ENCODE measurements at regions not wholly inside any gene's neighbourhood (a gene's known extent, or its start where the extent isn't known, plus 50 kb on each side); places are given as distances from the start of the nearest gene placed in this dataset.

DNA sequence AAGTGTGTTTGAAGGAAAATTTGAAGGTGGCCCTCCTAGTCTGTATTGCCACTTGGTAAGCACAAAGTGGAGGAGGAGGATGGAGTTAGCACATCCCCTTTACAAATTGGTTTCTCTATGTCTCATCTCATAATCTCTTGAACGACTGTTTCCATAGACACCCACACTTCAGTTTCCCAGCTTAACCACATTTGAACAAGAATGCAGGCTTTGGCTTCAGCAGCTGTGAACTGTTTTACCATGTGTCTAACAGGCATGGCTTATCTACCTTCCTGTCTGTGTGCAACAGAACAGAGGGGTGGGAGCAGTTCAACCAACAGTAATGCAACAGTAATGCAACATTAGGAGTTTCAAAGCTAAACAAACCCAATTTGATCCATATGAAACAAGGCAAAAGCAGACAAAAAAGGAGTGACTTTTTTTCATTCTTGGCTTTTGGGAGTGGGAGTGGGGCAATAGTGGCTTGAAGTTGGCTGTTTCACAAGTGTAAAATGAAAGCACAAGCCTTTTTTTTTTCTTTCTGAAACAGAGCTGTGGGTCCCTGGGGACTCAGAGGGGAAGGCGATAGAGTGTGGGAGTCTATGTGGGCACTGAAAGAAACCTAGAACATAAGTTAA is 108.0 kb downstream of the ITM2A start:
- no peaks in the 10 kb centered on the region for H3K36me3 ChIP-seq (ENCODE audit: insufficient read depth)
- no peaks in the 10 kb centered on the region for H3K79me2 ChIP-seq (ENCODE audit: insufficient read depth, low read depth)
- no peaks in the 10 kb centered on the region for H3K27me3 ChIP-seq (ENCODE audit: insufficient read depth, low read depth)
- peak overlapping the region; percentile 24; the same call in 1 of the 2 replicates for H3K9ac ChIP-seq
- H3K27ac ChIP-seq = peak overlapping the region; percentile 73
- TF ChIP-seq, protein P1, sequence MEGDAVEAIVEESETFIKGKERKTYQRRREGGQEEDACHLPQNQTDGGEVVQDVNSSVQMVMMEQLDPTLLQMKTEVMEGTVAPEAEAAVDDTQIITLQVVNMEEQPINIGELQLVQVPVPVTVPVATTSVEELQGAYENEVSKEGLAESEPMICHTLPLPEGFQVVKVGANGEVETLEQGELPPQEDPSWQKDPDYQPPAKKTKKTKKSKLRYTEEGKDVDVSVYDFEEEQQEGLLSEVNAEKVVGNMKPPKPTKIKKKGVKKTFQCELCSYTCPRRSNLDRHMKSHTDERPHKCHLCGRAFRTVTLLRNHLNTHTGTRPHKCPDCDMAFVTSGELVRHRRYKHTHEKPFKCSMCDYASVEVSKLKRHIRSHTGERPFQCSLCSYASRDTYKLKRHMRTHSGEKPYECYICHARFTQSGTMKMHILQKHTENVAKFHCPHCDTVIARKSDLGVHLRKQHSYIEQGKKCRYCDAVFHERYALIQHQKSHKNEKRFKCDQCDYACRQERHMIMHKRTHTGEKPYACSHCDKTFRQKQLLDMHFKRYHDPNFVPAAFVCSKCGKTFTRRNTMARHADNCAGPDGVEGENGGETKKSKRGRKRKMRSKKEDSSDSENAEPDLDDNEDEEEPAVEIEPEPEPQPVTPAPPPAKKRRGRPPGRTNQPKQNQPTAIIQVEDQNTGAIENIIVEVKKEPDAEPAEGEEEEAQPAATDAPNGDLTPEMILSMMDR (conservative IDR thresholded peaks at IDR 0.05; ENCODE audit: low read depth, low read length) = no peak
- no peak overlapping the region for H3K4me3 ChIP-seq (IDR thresholded peaks at IDR 0.05; ENCODE audit: insufficient read depth, low read depth, low read length)
- H2AFZ ChIP-seq (ENCODE audit: low read depth) = peak overlapping the region; percentile 28; the same call in 1 of the 2 replicates
- H3K4me1 ChIP-seq (ENCODE audit: low read depth, poor library complexity, severe bottlenecking) = peaks cover 74% of the 10 kb centered on the region
- peak overlapping the region; percentile 79 for H3K4me2 ChIP-seq
- no peaks in the 10 kb centered on the region for H4K20me1 ChIP-seq (ENCODE audit: insufficient read depth)

DNA sequence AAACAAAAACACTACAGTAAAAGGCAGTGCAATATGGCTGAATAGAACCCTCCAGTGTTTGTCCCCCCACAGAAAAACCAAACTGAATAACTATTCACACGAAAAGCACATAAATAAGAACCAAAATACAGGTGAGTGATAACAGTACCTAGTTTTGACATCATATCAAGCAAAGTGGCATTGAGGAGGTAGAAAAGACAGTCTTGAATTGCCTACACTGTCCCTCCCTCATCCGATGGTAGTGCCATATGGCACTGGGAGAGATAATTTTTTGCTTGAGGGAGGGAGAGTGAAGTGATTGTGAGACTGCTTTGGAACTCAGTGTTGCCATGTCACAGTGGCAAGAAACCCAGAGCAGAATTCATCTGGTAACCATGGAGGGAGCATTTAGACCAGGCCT is 99.2 kb downstream of the GPR174 start:
- H3K79me2 ChIP-seq (ENCODE audit: insufficient read depth, low read depth) = no peaks in the 10 kb centered on the region
- H3K4me1 ChIP-seq (ENCODE audit: low read depth, poor library complexity, severe bottlenecking) = no peaks in the 10 kb centered on the region
- H3K4me2 ChIP-seq = no peak overlapping the region
- no peak overlapping the region for H3K9ac ChIP-seq
- H3K36me3 ChIP-seq (ENCODE audit: insufficient read depth) = no peaks in the 10 kb centered on the region
- H3K4me3 ChIP-seq (IDR thresholded peaks at IDR 0.05; ENCODE audit: insufficient read depth, low read depth, low read length) = no peak overlapping the region
- no peaks in the 10 kb centered on the region for H3K27me3 ChIP-seq (ENCODE audit: insufficient read depth, low read depth)
- TF ChIP-seq, protein P1 (conservative IDR thresholded peaks at IDR 0.05; ENCODE audit: low read depth, low read length) = no peak
- H4K20me1 ChIP-seq (ENCODE audit: insufficient read depth) = no peaks in the 10 kb centered on the region
- no peak overlapping the region for H3K27ac ChIP-seq
- no peak overlapping the region for H2AFZ ChIP-seq (ENCODE audit: low read depth)

- no peaks in the 10 kb centered on the region for H4K20me1 ChIP-seq (ENCODE audit: insufficient read depth)
- no peak overlapping the region for H3K4me2 ChIP-seq
- no peak overlapping the region for H3K27ac ChIP-seq
These were observed 91.4 kb downstream of the GPR174 start for GRCh38 chrX:79235899-79236298.

GRCh38 chrX:79231662-79232061 is 87.2 kb downstream of the GPR174 start:
- Histone ChIP-seq H2AFZ (ENCODE audit: low read depth) (no peak overlapping the region), H3K4me2 (no peak overlapping the region), H3K27me3 (ENCODE audit: insufficient read depth, low read depth) (no peaks in the 10 kb centered on the region), H4K20me1 (ENCODE audit: insufficient read depth) (no peaks in the 10 kb centered on the region), H3K4me3 (IDR thresholded peaks at IDR 0.05; ENCODE audit: insufficient read depth, low read depth, low read length) (no peak overlapping the region), H3K27ac (no peak overlapping the region), H3K9ac (no peak overlapping the region), H3K4me1 (ENCODE audit: low read depth, poor library complexity, severe bottlenecking) (no peaks in the 10 kb centered on the region), H3K79me2 (ENCODE audit: insufficient read depth, low read depth) (no peaks in the 10 kb centered on the region), H3K36me3 (ENCODE audit: insufficient read depth) (no peaks in the 10 kb centered on the region)
- TF ChIP-seq, protein P1 (conservative IDR thresholded peaks at IDR 0.05; ENCODE audit: low read depth, low read length) = no peak

More at GRCh38 chrX:79235899-79236298, 91.4 kb downstream of the GPR174 start:
- TF ChIP-seq, protein P1 (conservative IDR thresholded peaks at IDR 0.05; ENCODE audit: low read depth, low read length) = no peak
- no peaks in the 10 kb centered on the region for H3K36me3 ChIP-seq (ENCODE audit: insufficient read depth)
- H2AFZ ChIP-seq (ENCODE audit: low read depth) = no peak overlapping the region
- no peaks in the 10 kb centered on the region for H3K27me3 ChIP-seq (ENCODE audit: insufficient read depth, low read depth)
- H3K4me1 ChIP-seq (ENCODE audit: low read depth, poor library complexity, severe bottlenecking) = no peaks in the 10 kb centered on the region
- H3K79me2 ChIP-seq (ENCODE audit: insufficient read depth, low read depth) = no peaks in the 10 kb centered on the region
- no peak overlapping the region for H3K9ac ChIP-seq
- no peak overlapping the region for H3K4me3 ChIP-seq (IDR thresholded peaks at IDR 0.05; ENCODE audit: insufficient read depth, low read depth, low read length)

Measured in KMS-11 (cell line).